PC-3 (cell line): ENCODE measurements at regions not wholly inside any gene's neighbourhood (a gene's known extent, or its start where the extent isn't known, plus 50 kb on each side); places are given as distances from the start of the nearest gene placed in this dataset.

Experiments used
- ATAC-seq: fragments of 200-7000 bp; cut with Tn5 transposase; 2 replicates; pipeline ENCODE4 v1.9.1; 2020; ENCODE audit warnings: mild to moderate bottlenecking, moderate library complexity
- BruUV-seq: library from RNA; stranded (reverse); fragments of 400-500 nt; replicated peaks from 2 replicates; lab custom pipeline; 2021; lab: Mats Ljungman, UMichigan
- CTCF ChIA-PET: fragments of 300-600 bp; sonication (Branson Sonifier 250); formaldehyde crosslinking; loops from one replicate; lab custom pipeline; 2022; ENCODE audit warnings: antibody characterized with exemption; lab: Charles Lee
- POLR2A ChIA-PET: fragments of 300-600 bp; sonication (Branson Sonifier 250); formaldehyde crosslinking; loops from one replicate; lab custom pipeline; 2022; ENCODE audit warnings: antibody characterized with exemption; ENCODE audit not compliant: unreplicated experiment; lab: Charles Lee
- DNase-seq: peaks from one replicate; pipeline ENCODE4 v3.0.0-alpha.2; 2015
- H2AFZ ChIP-seq: fragments of 300-600 bp; sonication (generic); 2 replicates; pipeline ENCODE4 v1.6.0; 2016; ENCODE audit warnings: antibody characterized with exemption, low read length
- H3F3A ChIP-seq: fragments of 300-600 bp; sonication (generic); one replicate; pipeline ENCODE4 v1.6.0; 2017; ENCODE audit warnings: antibody characterized with exemption, low read length, control low read depth, mild to moderate bottlenecking; ENCODE audit not compliant: unreplicated experiment
- H3K27ac ChIP-seq: fragments of 300-600 bp; sonication (generic); 2 replicates; pipeline ENCODE4 v1.5.1; 2016; ENCODE audit warnings: mild to moderate bottlenecking, low read length
- H3K27me3 ChIP-seq: fragments of 300-600 bp; sonication (generic); 2 replicates; pipeline ENCODE4 v1.6.1; 2016; ENCODE audit warnings: low read length, mixed read lengths
- H3K36me3 ChIP-seq: fragments of 300-600 bp; sonication (generic); 2 replicates; pipeline ENCODE4 v1.6.1; 2016; ENCODE audit warnings: low read depth, mixed run types, low read length, mixed read lengths
- H3K4me1 ChIP-seq: fragments of 300-600 bp; sonication (generic); 2 replicates; pipeline ENCODE4 v1.5.1; 2016; ENCODE audit warnings: low read length; ENCODE audit not compliant: insufficient read depth
- H3K4me2 ChIP-seq: fragments of 300-600 bp; sonication (generic); 2 replicates; pipeline ENCODE4 v1.6.0; 2016; ENCODE audit warnings: low read length
- H3K4me3 ChIP-seq: fragments of 300-600 bp; sonication (generic); 2 replicates; pipeline ENCODE4 v1.5.1; 2016; ENCODE audit warnings: mild to moderate bottlenecking, low read length, mixed read lengths
- H3K79me2 ChIP-seq: fragments of 300-600 bp; sonication (generic); 2 replicates; pipeline ENCODE4 v1.6.1; 2017; ENCODE audit warnings: low read length, mixed read lengths
- H3K9ac ChIP-seq: fragments of 300-600 bp; sonication (generic); 2 replicates; pipeline ENCODE4 v1.6.0; 2016; ENCODE audit warnings: mild to moderate bottlenecking, low read length
- H3K9me2 ChIP-seq: fragments of 300-600 bp; sonication (generic); replicated peaks from 2 replicates; pipeline ENCODE4 v1.6.1; 2016; ENCODE audit warnings: mixed run types, low read length, mixed read lengths
- H3K9me3 ChIP-seq: fragments of 300-600 bp; sonication (generic); 2 replicates; pipeline ENCODE4 v1.6.1; 2016; ENCODE audit warnings: low read length, mixed read lengths
- H4K20me1 ChIP-seq: fragments of 300-600 bp; sonication (generic); 2 replicates; pipeline ENCODE4 v1.6.1; 2016; ENCODE audit warnings: low read length, mixed read lengths
- EZH2 ChIP-seq: fragments of 300-600 bp; sonication (generic); IDR thresholded peaks from one replicate; pipeline ENCODE4 v1.6.1; 2017; ENCODE audit warnings: antibody characterized with exemption, mild to moderate bottlenecking, low read length; ENCODE audit not compliant: unreplicated experiment
- EZH2phosphoT487 ChIP-seq: fragments of 300-600 bp; sonication (generic); IDR thresholded peaks from 2 replicates; pipeline ENCODE4 v1.6.1; 2018; ENCODE audit warnings: mild to moderate bottlenecking, antibody characterized with exemption, low read length, borderline replicate concordance
- intact Hi-C: fragments of 100-400 bp; cut with micrococcal nuclease; formaldehyde crosslinking; loops from 2 replicates; pipeline ENCODE4 v1.9.0; 2023
- TF ChIP-seq, protein P1 (sequence below): fragments of 300-600 bp; sonication (generic); conservative IDR thresholded peaks from 2 replicates; pipeline ENCODE4 v1.5.1; 2017; ENCODE audit warnings: antibody characterized with exemption, low read depth, mild to moderate bottlenecking, low read length

- no peak overlapping the region for H3K9ac ChIP-seq
- intact Hi-C loops, result no loop called here
- H3K4me2 ChIP-seq, result no peak overlapping the region
- TF ChIP-seq EZH2phosphoT487 (no peak), EZH2 (no peak)
- TF ChIP-seq, protein P1, sequence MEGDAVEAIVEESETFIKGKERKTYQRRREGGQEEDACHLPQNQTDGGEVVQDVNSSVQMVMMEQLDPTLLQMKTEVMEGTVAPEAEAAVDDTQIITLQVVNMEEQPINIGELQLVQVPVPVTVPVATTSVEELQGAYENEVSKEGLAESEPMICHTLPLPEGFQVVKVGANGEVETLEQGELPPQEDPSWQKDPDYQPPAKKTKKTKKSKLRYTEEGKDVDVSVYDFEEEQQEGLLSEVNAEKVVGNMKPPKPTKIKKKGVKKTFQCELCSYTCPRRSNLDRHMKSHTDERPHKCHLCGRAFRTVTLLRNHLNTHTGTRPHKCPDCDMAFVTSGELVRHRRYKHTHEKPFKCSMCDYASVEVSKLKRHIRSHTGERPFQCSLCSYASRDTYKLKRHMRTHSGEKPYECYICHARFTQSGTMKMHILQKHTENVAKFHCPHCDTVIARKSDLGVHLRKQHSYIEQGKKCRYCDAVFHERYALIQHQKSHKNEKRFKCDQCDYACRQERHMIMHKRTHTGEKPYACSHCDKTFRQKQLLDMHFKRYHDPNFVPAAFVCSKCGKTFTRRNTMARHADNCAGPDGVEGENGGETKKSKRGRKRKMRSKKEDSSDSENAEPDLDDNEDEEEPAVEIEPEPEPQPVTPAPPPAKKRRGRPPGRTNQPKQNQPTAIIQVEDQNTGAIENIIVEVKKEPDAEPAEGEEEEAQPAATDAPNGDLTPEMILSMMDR, result no peak
- CTCF ChIA-PET, result no interaction called here
- H3K27me3 ChIP-seq, result no peaks in the 10 kb centered on the region
- no peak overlapping the region for H3K4me3 ChIP-seq
- no peaks in the 10 kb centered on the region for H4K20me1 ChIP-seq
- H3K79me2 ChIP-seq, result no peaks in the 10 kb centered on the region
- no peaks in the 10 kb centered on the region for H3F3A ChIP-seq
- no peaks in the 10 kb centered on the region for H3K36me3 ChIP-seq
- H3K9me2 ChIP-seq, result no peaks in the 10 kb centered on the region
- H3K9me3 ChIP-seq, result no peaks in the 10 kb centered on the region
- no TSS peak for BruUV-seq
- no peak for ATAC-seq
- POLR2A ChIA-PET, result no interaction called here
- H3K4me1 ChIP-seq, result peaks cover 29% of the 10 kb centered on the region
- no peak for DNase-seq
- H2AFZ ChIP-seq, result no peak overlapping the region
- no peak overlapping the region for H3K27ac ChIP-seq
Measured at GRCh38 chr15:66880380-66881155, 178.5 kb downstream of the SMAD6 start.

- DNase-seq (no peak), ATAC-seq (no peak)
- no peak overlapping the region for H3K9ac ChIP-seq
- H3K4me3 ChIP-seq, result no peak overlapping the region
- H3K36me3 ChIP-seq, result no peaks in the 10 kb centered on the region
- H3F3A ChIP-seq, result no peaks in the 10 kb centered on the region
- no peaks in the 10 kb centered on the region for H3K9me3 ChIP-seq
- H3K27me3 ChIP-seq, result no peaks in the 10 kb centered on the region
- TF ChIP-seq, protein P1, result no peak
- TF ChIP-seq EZH2phosphoT487 (no peak), EZH2 (no peak)
- H2AFZ ChIP-seq, result no peak overlapping the region
- no peaks in the 10 kb centered on the region for H3K9me2 ChIP-seq
- CTCF ChIA-PET, result no interaction called here
- no peaks in the 10 kb centered on the region for H4K20me1 ChIP-seq
- no peak overlapping the region for H3K27ac ChIP-seq
- no TSS peak for BruUV-seq
- peaks cover 29% of the 10 kb centered on the region for H3K4me1 ChIP-seq
- intact Hi-C loops, result no loop called here
- POLR2A ChIA-PET, result no interaction called here
- H3K4me2 ChIP-seq, result no peak overlapping the region
- H3K79me2 ChIP-seq, result no peaks in the 10 kb centered on the region
Measured at GRCh38 chr15:66881173-66881905, 179.3 kb downstream of the SMAD6 start.
